Amygdala (tissue), 56 donors: ENCODE measurements at regions not wholly inside any gene's neighbourhood (a gene's known extent, or its start where the extent isn't known, plus 50 kb on each side); places are given as distances from the start of the nearest gene placed in this dataset.

Experiments used
- DNase-seq, 56 donors: peaks; one replicate each; lab custom pipeline; 2025; lab: John Stamatoyannopoulos, UW

- DNase-seq, result no peak
Observed at GRCh38 chr16:6634151-6634550, 698.5 kb upstream of the RBFOX1 start.

GRCh38 chr16:6633456-6633855 lies 699.2 kb upstream of the RBFOX1 start:
- DNase-seq, result no peak

- DNase-seq, result no peak
Observed at GRCh38 chr16:6629110-6629509, 703.5 kb upstream of the RBFOX1 start.

- DNase-seq, result no peak
Observed at GRCh38 chr16:6625606-6626005, 707.0 kb upstream of the RBFOX1 start.

- no peak for DNase-seq
Observed at GRCh38 chr16:6618874-6619273, 713.8 kb upstream of the RBFOX1 start.

GRCh38 chr16:6616746-6617145 lies 715.9 kb upstream of the RBFOX1 start:
- no peak for DNase-seq

GRCh38 chr16:6615636-6616035 lies 717.0 kb upstream of the RBFOX1 start:
- no peak for DNase-seq

- no peak for DNase-seq
Observed at GRCh38 chr16:6611535-6611934, 721.1 kb upstream of the RBFOX1 start.

- no peak for DNase-seq
Observed at GRCh38 chr16:6605490-6605889, 727.2 kb upstream of the RBFOX1 start.

- no peak for DNase-seq
Observed at GRCh38 chr16:6603780-6604325, 728.8 kb upstream of the RBFOX1 start.

- no peak for DNase-seq
Observed at GRCh38 chr16:6602405-6602804, 730.2 kb upstream of the RBFOX1 start.

- DNase-seq, result no peak
Observed at GRCh38 chr16:6600167-6600566, 732.5 kb upstream of the RBFOX1 start.

- DNase-seq, result no peak
Observed at GRCh38 chr16:6593799-6594198, 738.8 kb upstream of the RBFOX1 start.

GRCh38 chr16:6576606-6577005 lies 756.0 kb upstream of the RBFOX1 start:
- DNase-seq, result no peak

- DNase-seq, result no peak
Observed at GRCh38 chr16:6576113-6576512, 756.5 kb upstream of the RBFOX1 start.

- peak in 3 of 56 donors; percentile 9 to 24 (median 13) for DNase-seq
Observed at GRCh38 chr16:6574146-6574545, 758.5 kb upstream of the RBFOX1 start.

GRCh38 chr16:6573577-6573976 lies 759.1 kb upstream of the RBFOX1 start:
- peak in 52 of 56 donors; percentile 10 to 78 (median 44) for DNase-seq

GRCh38 chr16:6571044-6571443 lies 761.6 kb upstream of the RBFOX1 start:
- DNase-seq, result peak in 1 of 56 donors; percentile 6

- DNase-seq, result no peak
Observed at GRCh38 chr16:6570530-6570929, 762.1 kb upstream of the RBFOX1 start.

- no peak for DNase-seq
Observed at GRCh38 chr16:6562986-6563385, 769.7 kb upstream of the RBFOX1 start.

- DNase-seq, result no peak
Observed at GRCh38 chr16:6560306-6561100, 772.1 kb upstream of the RBFOX1 start.

GRCh38 chr16:6558661-6559060 lies 774.0 kb upstream of the RBFOX1 start:
- no peak for DNase-seq
